ENCODE measurements at regions not wholly inside any gene's neighbourhood (a gene's known extent, or its start where the extent isn't known, plus 50 kb on each side); places are given as distances from the start of the nearest gene placed in this dataset.
"Not testable (repeated sequence)": the region's sequence is repeated elsewhere in the genome, so short reads cannot be mapped to it uniquely, and the experiment has no call there.

- not testable (repeated sequence) for TF ChIP-seq CTCF (conservative IDR thresholded peaks at IDR 0.05); EZH2 (IDR thresholded peaks at IDR 0.05; ENCODE audit: low read depth)
Measured at GRCh38 chr2:97344937-97345336, 232.0 kb downstream of the ANKRD36 start.
